ENCODE measurements at regions not wholly inside any gene's neighbourhood (a gene's known extent, or its start where the extent isn't known, plus 50 kb on each side); places are given as distances from the start of the nearest gene placed in this dataset.

DNA sequence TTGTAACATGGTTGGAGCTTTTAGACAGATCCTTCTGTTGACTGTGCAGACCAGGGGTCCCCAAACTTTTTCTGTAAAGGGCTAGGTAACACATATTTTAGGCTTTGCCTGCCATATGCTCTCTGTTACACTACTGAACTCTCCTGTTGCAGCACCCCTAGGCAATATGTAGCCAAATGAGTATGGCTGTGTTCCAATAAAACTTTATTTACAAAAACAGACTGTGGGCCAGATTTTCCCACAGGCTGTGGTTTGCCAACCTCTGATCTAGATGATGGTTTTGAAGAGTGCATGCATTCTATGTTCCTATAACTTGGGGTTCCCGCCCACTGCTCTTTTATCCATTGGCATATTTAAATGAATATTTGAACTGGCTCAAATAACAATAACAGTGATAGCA, 180.3 kb upstream of the VASH1 start:
- TF ChIP-seq, protein P1, sequence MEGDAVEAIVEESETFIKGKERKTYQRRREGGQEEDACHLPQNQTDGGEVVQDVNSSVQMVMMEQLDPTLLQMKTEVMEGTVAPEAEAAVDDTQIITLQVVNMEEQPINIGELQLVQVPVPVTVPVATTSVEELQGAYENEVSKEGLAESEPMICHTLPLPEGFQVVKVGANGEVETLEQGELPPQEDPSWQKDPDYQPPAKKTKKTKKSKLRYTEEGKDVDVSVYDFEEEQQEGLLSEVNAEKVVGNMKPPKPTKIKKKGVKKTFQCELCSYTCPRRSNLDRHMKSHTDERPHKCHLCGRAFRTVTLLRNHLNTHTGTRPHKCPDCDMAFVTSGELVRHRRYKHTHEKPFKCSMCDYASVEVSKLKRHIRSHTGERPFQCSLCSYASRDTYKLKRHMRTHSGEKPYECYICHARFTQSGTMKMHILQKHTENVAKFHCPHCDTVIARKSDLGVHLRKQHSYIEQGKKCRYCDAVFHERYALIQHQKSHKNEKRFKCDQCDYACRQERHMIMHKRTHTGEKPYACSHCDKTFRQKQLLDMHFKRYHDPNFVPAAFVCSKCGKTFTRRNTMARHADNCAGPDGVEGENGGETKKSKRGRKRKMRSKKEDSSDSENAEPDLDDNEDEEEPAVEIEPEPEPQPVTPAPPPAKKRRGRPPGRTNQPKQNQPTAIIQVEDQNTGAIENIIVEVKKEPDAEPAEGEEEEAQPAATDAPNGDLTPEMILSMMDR (IDR thresholded peaks at IDR 0.05) = no peak
- no peak for TF ChIP-seq EP300 (IDR thresholded peaks at IDR 0.05)

All from ovary (tissue), 3 donors.